NCI-H146 treated with DMSO at 0.1 percent for 48 hours (cell line): ENCODE measurements at regions not wholly inside any gene's neighbourhood (a gene's known extent, or its start where the extent isn't known, plus 50 kb on each side); places are given as distances from the start of the nearest gene placed in this dataset.

Experiments
- DNase-seq: peaks from one replicate; lab custom pipeline; 2025; ENCODE audit not compliant: unreplicated experiment; lab: John Stamatoyannopoulos, UW

DNA sequence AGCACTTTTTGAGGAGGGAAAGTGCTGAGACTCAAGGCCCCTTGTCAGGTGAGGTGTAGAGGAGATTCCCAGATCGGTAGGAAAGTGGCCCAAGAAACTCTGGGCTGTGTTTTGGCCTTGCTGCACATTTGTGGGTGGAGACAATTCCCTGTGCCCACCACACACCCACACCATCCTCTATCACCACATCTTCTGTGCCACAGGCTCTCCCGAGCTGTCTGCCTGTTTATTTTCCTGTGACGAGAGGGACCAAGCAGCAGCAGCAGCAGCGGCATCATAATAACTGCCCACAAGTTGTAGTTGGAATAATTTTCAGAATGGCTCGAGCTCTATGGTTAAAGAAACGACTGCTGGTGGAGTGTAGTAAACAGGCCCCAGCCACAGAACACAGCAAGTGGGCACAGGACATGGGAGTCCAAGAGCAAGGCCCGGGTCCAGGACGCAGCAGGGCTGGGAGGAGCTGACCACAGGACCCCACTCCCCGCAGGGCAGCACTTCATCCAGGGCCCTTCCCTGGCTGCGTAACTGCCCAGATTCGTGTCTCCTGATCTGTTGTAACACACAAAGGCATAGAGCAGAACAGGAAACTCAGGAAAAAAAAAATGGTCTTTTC lies 55.6 kb upstream of the BCL2L14 start:
- DNase-seq = no peak

DNA sequence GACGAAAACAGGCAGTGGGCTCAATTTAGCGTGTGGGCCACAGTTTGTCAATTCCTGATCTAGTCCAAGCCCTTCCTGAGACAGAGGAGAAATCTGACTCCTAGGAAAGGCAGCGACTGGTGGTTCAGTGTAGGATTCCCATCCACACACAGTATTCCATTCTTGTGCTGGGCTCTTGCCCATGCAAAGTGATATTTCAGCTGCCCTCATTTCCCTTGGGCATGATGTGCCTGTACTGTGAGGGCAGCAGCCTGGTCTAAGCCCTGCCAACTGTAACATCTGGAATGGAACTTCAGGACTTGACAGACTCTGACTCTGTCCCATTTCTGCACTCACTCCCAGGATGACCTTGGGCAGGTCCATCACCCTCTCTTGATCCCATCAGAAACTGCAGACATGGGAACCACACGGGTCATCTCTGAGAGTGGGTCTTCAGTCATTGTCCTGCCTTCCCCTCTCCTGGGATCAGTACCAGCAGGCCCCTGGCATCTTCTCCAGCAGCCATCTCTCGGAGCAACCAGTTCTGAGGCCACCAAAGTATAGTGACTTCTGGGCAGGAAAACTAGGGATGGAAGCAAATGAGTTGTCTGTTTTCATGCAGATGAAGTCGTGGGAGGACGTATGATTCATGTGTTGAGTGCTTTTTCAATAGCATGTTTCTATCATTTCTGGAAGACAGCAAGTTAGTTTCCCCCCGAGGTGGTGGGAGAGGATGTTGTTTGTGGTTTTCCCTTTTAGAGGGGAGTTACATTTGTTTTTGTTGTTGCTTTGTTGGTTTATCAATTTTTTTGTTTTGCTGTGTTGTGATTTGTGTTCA lies 54.2 kb upstream of the BCL2L14 start:
- DNase-seq = no peak

DNA sequence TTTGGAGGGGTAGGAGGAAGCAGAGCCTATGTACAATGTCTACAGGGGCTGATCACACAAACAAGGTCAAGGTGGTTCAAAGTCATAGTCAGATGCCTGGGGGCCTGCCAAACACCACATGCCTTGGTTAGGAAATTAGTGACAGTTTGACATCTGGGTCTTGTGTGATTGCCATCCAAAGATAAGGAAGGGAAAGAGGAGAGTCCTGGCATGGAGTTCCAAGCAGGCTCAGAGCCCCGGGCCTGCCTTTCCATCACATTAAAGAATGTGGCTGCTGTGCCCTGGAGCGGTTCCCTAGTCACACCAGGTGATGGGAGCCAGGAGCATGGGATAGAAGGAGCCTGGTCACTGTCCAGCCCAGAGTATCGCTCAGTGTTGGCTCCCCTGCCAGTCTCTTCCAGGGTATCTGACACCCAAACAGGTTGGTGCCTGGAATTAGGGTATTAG lies 53.6 kb upstream of the BCL2L14 start:
- DNase-seq = no peak

DNA sequence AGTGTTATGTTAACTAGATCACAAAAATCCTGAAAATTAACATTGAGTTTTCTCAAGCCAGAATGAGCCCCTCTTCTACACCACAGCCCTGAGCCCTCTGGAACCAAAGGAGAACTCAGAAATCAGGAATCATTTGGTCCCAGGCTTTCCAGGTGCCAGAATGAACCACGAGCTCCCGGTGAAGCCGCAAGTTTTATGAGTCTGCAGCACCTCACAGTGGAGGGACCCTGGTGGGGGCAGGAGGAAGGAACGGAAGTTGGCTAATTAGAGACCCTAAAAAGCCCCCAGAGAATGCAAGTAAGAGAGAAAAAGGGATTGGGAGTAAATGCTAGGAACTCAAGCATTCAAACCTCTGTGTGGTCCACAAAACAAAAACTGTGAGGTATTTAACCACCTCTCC lies 52.9 kb upstream of the BCL2L14 start:
- DNase-seq = no peak

DNA sequence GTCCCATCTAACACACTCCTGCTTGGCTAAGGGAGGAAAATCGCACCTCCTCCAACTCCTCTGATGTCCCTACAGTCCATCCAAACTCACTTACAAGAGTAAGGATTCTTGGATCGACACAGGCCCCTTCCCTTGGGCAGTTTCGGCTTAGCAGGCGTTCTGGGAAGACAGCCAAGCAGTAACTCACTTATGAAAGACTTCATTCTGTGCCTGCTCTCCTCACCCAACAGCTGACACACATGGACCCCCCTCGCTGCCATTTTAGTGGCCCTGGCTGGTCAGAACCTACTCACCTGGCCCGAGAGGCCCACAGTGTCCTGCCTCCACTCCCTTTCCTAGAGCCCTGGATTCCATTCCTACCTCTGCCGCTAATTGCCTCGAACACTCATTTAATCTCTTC lies 52.3 kb upstream of the BCL2L14 start:
- no peak for DNase-seq

DNA sequence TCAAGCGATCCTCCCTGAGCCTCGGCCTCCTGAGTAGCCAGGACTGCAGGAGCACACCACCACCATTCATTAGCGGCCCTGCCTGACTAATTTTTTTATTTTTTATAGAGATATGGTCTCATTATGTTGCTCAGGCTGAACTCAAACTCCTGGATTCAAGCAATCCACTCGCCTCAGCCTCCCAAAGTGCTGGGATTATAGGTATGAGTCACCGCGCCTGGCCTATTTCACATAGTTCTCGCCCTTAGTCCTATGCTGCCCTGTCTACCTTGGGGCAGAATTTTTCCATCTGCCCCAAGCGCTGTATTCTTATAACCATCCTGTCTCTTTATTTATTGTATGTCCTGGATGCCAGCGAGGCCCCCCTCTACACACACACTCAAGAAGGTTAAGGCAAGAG lies 50.9 kb upstream of the BCL2L14 start:
- no peak for DNase-seq

DNA sequence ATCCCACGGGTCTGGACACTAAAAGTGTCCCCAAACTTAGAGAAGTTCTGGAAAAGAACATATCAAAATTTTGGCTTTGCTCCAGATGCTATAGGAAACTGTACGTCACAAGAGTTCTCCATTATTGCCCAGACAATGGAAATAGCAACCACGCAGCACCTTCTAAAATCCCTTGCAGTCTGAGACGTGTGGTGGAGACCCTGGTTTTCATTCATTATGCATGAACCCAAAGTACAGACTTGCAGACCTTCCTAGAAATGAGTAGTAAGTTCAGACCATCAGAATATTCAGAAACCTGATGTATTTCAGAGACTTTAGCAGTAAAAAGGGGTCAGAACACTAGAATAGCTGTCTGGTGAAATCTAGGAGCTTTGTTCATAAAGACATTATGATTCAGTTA lies 50.0 kb upstream of the BCL2L14 start:
- no peak for DNase-seq
